ENCODE measurements at regions not wholly inside any gene's neighbourhood (a gene's known extent, or its start where the extent isn't known, plus 50 kb on each side); places are given as distances from the start of the nearest gene placed in this dataset.
"Not testable (repeated sequence)": the region's sequence is repeated elsewhere in the genome, so short reads cannot be mapped to it uniquely, and the experiment has no call there.

GRCh38 chr11:71095294-71095850 lies 157.0 kb downstream of the SHANK2 start:
- DNase-seq, result no peak

- no peak for DNase-seq
These were observed 157.9 kb downstream of the SHANK2 start for GRCh38 chr11:71094296-71095077.

GRCh38 chr11:71093783-71094182 lies 158.6 kb downstream of the SHANK2 start:
- no peak for DNase-seq

GRCh38 chr11:71091506-71092265 lies 160.7 kb downstream of the SHANK2 start:
- DNase-seq, result no peak

- no peak for DNase-seq
These were observed 162.8 kb downstream of the SHANK2 start for GRCh38 chr11:71089571-71089970.

GRCh38 chr11:71088314-71089215 lies 163.8 kb downstream of the SHANK2 start:
- not testable (repeated sequence) for DNase-seq

- no peak for DNase-seq
These were observed 165.6 kb downstream of the SHANK2 start for GRCh38 chr11:71086687-71087258.

GRCh38 chr11:71084306-71085012 lies 167.9 kb downstream of the SHANK2 start:
- no peak for DNase-seq

GRCh38 chr11:71083105-71083504 lies 169.3 kb downstream of the SHANK2 start:
- DNase-seq, result no peak

- no peak for DNase-seq
These were observed 169.9 kb downstream of the SHANK2 start for GRCh38 chr11:71082454-71082853.

GRCh38 chr11:71081704-71082230 lies 170.6 kb downstream of the SHANK2 start:
- DNase-seq, result no peak

GRCh38 chr11:71080239-71081097 lies 171.9 kb downstream of the SHANK2 start:
- peak; percentile 41 for DNase-seq

GRCh38 chr11:71079795-71080194 lies 172.6 kb downstream of the SHANK2 start:
- no peak for DNase-seq

- no peak for DNase-seq
These were observed 173.9 kb downstream of the SHANK2 start for GRCh38 chr11:71078482-71078881.

- no peak for DNase-seq
These were observed 175.7 kb downstream of the SHANK2 start for GRCh38 chr11:71076525-71077304.

- no peak for DNase-seq
These were observed 176.4 kb downstream of the SHANK2 start for GRCh38 chr11:71075871-71076420.

- no peak for DNase-seq
These were observed 177.2 kb downstream of the SHANK2 start for GRCh38 chr11:71075116-71075720.

GRCh38 chr11:71071736-71072509 lies 180.5 kb downstream of the SHANK2 start:
- no peak for DNase-seq
